ENCODE measurements at regions not wholly inside any gene's neighbourhood (a gene's known extent, or its start where the extent isn't known, plus 50 kb on each side); places are given as distances from the start of the nearest gene placed in this dataset.

DNA sequence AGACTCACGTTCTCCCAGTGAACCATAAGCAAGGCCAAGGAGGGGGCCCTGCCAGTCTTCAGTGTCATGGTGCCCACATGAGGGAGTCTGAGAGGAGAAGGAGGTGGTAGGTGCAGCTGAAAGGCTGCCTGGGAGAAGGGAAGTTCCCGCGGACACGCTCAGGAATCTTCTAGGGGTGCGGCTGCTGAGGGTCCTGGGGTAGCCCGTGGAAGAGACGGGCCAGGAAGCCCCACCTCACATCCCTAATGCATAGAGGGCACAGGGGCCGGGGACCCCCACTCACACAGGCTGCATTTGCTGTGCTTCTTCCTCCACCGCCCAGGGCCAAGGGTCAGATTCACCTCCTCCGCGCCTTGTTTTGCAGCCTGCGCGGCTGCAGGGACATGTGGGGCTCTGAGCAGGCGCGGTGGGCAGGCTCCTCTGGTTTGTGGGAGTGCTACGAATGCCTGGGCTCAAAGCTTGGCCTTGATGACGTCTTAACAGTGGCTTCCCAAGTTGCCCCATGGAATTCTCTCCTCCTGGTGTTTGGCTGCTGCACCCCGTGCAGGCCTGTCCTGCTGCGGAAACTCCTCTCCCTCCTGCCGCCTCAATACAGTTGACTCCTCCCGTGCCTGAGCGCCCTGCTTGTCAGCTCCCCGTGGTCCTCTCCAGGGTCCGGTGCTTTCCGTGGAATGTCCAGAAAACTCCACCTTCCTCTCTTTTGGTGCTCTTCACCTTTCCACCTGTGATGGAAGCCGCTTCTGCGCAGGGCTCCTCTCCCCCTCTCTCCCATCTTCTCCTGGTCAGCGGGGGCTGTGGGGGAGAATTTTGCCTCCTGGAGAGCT is 95.7 kb downstream of the VAPA start:
- DNase-seq (ENCODE audit: low read depth in 4 of 4, low spot score in 3 of 4) = no peak

DNA sequence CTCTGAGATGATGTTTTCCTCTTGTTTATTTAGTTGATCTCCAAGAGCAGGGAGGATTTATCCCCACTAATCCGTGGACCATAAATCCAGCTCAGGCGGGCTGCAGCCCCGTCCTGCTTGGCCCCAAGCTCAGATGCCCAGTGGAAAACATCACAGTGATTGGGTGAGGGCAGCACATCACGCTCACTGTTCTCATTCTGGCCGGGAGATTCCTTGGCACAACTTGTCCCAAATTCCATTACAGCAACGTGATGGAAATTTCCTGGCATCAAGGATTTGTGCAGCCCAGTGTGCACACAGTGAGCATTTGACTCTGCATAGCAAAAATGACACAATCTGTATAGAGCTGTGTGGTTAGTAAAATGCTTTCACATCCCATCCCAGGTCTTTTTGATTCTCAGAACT is 96.8 kb downstream of the VAPA start:
- DNase-seq (ENCODE audit: low read depth in 4 of 4, low spot score in 3 of 4) = no peak

DNA sequence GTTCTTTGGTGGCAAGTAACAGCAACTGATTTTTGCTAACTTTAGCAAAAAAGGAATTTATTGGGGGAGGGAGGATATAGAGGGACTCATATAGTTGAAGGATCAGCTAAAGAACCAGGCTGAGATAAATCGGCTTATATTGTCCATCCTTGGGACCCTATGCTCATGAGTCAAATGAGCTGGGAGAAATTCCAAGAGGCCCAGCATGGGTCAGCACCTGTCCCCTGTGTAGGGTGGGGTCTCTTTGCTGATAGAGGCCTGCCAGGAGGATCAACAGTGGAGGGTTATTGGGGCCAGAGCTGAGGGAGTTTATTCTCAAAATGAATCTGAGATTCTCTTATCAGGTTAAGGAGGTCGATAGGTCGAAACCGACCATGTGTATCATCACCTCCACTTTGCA is 97.2 kb downstream of the VAPA start:
- no peak for DNase-seq (ENCODE audit: low read depth in 4 of 4, low spot score in 3 of 4)

DNA sequence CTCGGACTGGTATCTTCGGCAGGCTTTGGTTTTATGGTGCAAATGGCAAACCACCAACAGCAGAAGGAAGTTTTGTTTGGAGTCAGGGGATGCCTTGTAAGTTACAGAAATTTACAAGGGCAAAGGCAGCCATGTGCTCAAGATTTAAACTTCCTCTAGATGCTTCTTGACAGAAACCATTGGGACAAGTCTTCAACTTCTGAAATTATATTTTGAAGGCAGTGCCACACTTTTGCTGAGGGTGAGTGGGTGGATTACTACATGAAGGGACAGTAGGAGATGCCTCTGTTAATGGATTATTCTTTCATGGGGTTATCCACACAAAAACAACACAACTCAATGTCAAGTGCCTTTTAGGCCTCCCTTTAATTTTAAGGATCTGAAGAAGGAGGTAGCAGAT is 97.9 kb downstream of the VAPA start:
- DNase-seq (ENCODE audit: low read depth in 4 of 4, low spot score in 3 of 4) = no peak

DNA sequence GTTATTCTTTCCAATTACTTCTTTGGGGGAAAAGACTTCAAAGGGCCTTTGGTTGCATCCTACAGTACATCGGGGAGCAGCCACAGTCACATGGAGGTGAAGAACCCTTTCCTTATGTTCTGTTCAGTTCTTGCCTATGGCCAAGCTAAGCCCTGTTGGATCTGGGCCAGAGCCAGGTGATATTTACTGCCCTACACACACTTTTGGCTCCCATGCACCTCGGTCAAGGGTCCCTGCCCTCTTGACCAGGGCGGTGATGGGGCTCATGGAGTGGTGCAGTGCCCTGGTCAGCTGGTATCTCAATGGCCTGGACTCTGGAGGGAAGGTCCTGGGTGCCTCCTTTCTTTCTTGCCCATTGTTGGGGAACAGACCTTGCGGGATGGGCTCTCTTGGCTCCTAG is 98.7 kb downstream of the VAPA start:
- no peak for DNase-seq (ENCODE audit: low read depth in 4 of 4, low spot score in 3 of 4)

DNA sequence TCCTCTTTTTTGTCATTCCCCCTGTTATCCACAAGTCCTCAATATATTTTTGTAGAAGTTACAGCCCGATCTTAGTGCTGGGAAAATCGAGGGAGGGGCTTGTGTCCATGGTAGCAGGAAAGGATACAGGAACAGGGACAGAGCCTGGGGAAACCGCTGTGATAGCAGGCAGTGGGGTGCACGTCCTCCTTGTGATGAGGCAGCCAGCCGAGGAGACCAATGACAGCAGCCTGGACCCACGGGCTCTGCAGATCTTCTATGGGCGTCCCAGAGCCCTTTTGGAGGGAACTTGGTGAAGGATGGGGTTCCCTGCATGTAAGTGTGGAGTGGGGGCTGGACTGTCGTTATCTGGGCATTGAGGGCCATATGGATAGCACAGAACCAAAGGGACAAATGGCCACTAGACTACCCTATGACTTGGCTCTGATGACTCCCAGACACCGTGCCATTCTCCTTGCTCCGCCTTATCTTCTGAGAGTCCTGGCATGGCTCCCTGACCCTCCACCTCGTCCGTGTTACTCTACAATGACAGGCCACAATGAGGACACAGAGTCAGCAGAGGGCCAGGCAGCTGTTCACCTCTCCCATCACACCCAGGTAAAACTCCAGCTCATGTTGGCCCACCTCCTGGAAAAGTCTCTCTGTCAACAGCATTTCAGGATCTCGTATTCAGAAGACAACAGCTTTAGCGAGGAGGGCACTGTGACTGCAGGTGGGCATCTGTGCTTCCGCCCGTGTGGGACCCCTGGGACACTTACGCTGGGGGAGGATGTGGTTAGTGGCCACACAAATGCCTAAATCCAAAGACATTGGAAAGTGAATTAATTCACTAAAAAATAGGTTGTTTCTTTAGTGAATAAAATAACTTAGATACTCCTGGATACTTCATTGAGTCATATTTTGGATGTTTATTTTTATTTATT is 100.1 kb downstream of the VAPA start:
- no peak for DNase-seq (ENCODE audit: low read depth in 4 of 4, low spot score in 3 of 4)

DNA sequence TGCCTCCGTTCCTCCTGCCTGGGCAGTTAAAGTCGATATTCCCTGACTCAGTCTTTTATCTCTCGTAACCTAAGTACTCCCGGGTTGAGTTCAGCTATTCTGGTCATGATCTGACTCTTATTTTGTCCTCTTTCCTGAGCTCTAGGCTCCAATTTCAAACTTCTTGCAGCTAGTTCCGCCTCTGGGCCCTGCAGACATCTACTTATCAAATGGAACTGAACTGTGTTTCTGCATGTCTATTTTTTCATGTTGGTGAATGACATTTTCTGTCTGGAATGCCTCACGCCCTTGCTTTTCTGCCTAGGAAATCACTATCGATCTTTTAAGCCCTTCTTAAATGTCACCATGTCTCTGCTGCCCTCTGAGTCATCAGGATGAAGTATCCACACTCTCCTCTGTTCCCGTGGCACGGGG is 101.5 kb downstream of the VAPA start:
- DNase-seq (ENCODE audit: low read depth in 4 of 4, low spot score in 3 of 4) = no peak

DNA sequence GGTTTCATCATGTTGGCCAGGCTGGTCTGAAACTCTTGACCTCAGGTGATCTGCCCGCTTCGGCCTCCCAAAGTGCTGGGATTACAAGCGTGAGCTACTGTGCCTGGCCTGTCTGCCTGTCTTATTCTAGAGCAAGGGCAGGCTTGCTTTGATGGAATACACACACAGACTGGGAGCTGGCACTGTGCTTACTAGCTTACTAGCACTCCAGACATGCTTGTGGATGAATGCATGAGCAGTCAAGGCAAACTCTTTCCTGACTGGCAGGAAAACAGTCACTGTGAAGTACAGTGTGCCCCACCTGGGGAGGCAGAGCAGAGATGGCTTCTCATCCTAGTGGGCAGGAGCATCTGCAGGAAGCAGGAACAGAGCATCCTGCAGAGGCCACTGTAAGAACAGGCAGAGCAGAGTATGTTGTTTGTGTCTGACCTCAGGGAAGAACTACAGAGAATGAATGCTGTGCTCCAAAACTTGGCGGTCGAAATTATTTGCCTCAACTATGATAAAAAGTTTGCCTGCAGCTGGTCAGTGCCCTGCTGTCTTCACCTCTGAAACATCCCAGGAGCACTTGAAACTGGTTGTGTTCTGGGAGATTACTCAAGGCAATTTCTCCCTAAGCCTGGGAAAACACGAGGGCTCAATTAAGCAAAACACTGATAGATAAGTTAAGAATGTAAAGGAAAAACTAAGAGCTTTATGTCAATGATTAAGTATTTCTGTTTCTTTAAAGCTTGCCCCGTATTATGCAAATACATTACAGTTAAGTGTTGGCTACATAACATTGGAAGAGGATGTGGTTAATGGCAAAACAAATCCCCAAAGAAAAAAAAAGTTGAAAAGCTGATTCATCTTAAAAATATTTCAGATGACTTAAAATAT is 102.4 kb downstream of the VAPA start:
- no peak for DNase-seq (ENCODE audit: low read depth in 4 of 4, low spot score in 3 of 4)

DNA sequence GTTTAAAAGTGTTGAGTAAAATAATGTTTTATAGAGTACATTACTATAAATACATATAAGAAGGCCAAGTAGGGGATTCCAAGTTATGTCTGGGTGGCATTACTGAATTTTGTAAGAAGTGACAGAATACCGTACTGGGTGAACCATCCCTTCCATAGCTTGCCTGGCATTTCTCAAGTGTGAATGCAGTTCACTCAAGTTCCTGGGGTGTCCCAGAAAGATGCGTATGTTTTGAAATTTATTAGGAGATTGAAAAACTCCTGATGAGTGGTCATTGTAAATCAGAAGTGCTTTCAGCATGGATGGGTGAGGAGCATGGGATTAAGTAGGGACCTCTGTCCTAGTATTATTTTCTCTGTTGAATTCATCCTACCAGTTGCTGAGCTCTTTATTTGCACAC is 103.2 kb downstream of the VAPA start:
- DNase-seq (ENCODE audit: low read depth in 4 of 4, low spot score in 3 of 4) = no peak

DNA sequence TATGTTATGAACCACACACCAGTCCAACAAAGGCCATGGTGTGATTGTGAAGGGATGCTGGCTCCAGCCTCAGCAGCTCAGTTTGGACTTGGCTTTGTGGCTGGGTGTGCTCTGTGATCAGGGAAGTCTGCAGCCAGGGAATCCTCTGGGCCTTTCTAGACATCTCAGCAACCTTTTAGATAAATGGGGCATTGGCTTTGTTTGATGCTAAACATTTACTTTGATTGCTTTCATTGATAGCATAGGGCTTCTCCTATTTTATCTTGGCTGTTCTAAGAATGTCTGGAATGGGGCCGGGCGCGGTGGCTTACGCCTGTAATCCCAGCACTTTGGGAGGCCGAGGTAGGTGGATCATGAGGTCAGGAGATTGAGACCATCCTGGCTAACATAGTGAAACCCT is 104.5 kb downstream of the VAPA start:
- DNase-seq (ENCODE audit: low read depth in 4 of 4, low spot score in 3 of 4) = no peak

DNA sequence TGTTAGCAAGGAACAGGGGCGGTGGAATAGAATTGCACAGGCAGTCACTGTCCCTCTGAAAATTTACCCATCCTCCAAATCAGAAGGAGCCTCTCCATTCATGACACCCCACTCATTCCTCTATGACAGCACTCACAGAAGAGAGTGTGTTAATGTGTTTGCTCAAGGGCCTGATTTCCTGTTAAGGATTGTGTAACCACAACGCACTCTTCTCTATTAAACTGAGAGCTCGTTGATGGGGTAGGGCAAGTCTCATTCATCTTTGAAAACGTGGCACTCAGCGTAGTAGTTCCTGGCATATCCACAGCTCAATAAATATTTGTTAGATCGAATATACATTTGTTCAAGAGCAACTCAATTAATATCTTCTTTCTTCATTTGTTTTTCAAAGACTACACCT is 106.4 kb downstream of the VAPA start:
- no peak for DNase-seq (ENCODE audit: low read depth in 4 of 4, low spot score in 3 of 4)

DNA sequence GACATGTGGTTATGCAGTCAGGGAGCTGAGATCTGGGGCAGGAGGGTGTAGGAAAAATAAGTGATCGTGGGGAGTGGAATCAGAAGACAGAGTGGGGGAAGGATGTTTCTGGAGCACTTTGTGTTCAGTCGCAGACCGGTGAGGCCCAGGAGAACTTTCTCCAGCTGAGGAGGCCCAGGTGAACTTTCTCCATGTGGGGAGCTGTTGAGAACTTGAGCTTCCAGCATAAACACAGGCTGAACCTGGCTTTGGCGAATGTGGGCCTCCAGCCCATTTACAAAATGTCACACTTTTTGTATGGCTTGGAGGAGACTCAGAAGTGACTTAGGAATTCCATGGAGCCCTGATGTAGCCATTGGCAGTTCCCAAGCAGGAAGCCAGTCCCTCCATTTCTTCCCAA is 108.5 kb downstream of the VAPA start:
- no peak for DNase-seq (ENCODE audit: low read depth in 4 of 4, low spot score in 3 of 4)

DNA sequence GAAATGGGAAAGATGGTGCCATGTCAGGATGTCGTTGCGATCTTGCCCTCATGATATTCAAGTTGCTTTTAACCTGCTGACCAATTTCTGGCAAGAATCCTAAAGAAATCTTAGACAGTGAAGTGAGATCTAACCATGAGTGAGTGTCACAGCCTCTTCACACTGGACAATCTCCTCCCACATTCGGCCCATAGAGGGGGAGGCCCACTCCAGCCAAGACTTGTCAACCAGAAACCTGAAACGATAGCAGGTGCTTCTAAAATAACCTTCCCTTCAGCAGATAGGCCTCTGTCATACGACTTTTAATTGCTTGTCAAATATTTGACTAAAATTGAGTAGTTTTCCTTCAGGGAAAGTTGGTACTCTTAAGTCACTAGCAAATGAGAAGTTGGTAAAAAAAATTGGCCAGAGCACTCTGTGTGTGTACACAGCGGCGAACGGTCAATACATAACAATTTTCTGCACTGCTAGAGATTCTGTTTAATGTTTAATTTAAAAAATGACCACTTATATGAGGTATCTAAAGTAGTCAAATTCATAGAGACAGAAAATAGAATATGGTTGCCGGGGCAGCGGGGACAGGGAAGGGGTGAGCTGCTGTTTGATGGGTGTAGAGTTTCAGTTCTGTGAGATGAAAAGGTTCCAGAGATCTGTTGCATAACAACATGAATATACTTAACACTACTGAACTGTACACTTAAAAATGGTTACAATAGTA is 110.2 kb downstream of the VAPA start:
- DNase-seq (ENCODE audit: low read depth in 4 of 4, low spot score in 3 of 4) = no peak

DNA sequence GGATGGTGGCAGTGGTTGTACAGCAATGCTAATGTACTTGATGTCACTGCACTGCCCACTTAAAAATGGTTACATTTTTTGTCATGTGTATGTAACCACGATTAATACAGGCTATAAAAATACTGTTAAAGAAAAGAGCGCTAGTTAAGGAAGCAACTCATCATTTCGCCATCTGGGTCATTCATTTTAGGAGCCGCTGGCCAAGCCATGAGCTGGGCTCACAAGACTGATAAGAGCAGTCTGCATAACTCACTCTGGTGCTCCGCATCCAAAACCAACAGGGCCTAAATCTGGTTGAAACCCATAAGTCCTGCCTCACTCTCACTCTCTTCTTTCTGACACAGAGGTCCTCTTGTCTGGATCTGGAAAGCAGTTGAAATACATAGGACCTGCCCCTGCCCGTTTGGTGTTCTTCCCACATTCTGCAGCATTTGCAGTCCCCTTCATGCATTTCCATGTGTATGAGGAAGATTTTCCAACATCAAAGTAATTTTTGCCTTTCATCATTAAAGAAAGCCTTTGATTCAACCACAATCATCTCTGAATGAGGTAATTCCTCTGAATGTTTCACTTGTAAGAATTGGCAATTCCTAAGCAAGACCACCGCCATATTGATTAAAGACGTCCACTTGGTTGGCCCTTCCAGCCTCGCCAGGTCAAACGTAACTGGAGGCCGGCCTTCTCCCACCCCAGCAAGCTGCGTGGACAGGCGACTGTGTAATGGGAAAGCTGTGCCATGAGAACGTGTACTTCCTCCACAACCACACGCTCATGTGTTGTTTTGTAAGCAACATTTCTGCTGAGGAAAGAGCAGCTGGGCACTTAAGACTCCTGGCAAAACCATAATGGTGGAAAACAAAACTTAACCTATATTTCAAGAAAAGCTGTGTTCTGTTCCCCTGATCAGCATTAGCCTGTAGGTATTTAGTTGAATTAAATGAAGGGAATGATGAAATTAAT is 112.2 kb downstream of the VAPA start:
- DNase-seq (ENCODE audit: low read depth in 4 of 4, low spot score in 3 of 4) = no peak

DNA sequence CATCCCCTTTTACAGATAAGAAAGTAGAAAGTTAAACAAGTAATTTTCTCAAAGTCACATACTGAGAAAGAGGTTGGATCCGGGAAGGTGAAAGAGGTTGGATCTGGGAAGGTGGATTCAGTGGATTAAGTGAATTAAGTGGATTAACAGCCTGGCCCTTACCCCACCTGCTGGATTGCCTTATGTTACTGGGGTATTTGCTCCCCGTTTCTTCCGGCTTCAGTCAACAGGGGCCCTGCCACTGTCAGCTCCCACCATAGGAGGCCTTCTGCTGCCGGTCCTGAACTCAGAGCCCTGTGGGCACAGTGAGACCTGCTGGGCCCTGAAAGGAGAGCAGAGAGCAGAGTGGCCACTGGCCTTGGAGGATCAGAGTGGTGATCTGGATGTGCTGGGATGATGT is 113.2 kb downstream of the VAPA start:
- DNase-seq (ENCODE audit: low read depth in 4 of 4, low spot score in 3 of 4) = no peak

DNA sequence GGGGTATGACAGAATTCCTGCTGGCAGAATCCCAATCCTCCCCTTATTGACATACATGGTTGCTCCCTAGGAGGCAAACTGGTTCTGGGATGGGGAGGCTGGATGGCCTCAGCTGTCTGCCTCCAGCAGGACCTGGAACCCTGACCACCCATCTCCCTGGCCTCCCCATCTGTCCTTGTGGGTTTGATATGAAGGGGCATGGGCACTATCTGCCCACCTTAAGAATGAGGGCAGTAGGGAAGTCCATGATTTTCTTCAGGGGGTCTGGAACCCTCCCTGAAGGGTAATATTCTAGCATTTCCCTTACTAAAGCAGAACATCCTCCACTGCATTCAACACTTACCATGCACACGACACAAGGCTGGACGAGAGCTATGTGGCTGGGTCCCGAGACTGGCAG is 113.6 kb downstream of the VAPA start:
- DNase-seq (ENCODE audit: low read depth in 4 of 4, low spot score in 3 of 4) = no peak

DNA sequence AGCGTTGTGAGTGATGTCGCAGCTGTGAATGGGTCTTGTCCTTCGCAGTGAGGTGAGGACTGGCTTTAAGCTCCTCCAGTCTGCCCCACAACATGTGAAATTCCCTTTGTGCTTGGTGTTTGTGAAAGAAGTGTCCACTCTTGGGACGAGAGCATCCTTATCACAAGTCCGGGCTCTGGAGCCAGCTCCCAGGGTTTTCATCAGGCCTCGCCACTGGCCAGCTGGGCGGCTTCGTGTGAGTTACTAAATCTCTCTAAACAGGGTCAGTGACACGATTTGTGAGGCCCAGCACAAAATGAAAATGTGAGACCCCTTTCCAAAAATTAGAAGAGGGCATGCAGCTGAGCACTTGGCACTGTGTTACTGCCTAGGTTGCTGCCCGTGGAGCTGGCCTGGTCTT is 115.9 kb downstream of the VAPA start:
- DNase-seq (ENCODE audit: low read depth in 4 of 4, low spot score in 3 of 4) = no peak

DNA sequence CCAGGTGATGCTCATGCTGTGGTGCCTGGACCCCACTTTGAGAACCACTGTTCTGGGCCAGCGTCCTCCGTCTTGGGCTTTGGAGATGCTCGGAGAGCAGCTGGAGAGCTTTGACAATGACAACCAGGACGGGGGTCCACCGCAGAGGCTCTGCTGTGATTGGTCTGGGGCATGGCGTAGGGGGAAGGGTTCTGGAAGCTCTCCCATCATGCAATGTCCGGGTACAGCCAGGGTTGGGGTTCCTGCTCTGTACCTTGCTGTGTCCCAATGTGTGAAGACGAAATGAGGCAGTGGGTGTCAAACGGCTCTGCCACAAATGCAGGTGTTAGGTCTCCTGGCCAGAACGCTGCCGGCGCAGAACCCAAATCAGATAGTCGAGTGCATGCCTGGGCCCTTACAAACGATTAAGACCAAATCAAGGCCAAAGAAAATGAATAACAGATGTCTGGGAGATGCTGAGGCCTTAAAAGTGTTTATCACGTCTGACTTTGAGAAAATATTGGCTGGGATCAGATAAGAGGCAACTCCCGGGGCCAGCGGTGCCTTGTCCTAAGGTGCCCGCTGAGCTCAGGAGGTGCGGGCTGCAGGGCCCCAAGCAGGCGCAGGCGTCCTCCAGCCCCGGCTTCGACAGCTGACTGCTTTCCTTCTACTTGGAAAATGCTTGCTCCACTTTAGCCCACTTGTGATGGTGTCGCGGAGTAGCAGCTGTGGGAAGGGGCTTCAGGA is 117.2 kb downstream of the VAPA start:
- no peak for DNase-seq (ENCODE audit: low read depth in 4 of 4, low spot score in 3 of 4)
